Muscle of leg (tissue), 3 donors: ENCODE measurements at regions not wholly inside any gene's neighbourhood (a gene's known extent, or its start where the extent isn't known, plus 50 kb on each side); places are given as distances from the start of the nearest gene placed in this dataset.
"Not testable (repeated sequence)": the region's sequence is repeated elsewhere in the genome, so short reads cannot be mapped to it uniquely, and the experiment has no call there.

Source experiments
- DNase-seq: peaks from one replicate; pipeline ENCODE4 v3.0.0; 2013
- H3K27ac ChIP-seq: one replicate; pipeline ENCODE4 v1.5.1; 2013; ENCODE audit warnings: mild to moderate bottlenecking, low read length, control low read depth
- H3K27me3 ChIP-seq: one replicate; pipeline ENCODE4 v1.6.1; 2013; ENCODE audit warnings: low read length; ENCODE audit not compliant: control insufficient read depth, insufficient read depth
- H3K36me3 ChIP-seq: one replicate; pipeline ENCODE4 v1.6.1; 2013; ENCODE audit warnings: low read length; ENCODE audit not compliant: control insufficient read depth, insufficient read depth
- H3K4me1 ChIP-seq: one replicate; pipeline ENCODE4 v1.6.1; 2013; ENCODE audit warnings: low read length; ENCODE audit not compliant: control insufficient read depth, insufficient read depth
- H3K4me3 ChIP-seq: one replicate; pipeline ENCODE4 v1.5.1; 2013; ENCODE audit warnings: low read length, control low read depth
- H3K9me3 ChIP-seq: replicated peaks from 2 replicates; pipeline ENCODE4 v1.6.1; 2013; ENCODE audit warnings: low read depth, low read length; ENCODE audit not compliant: control insufficient read depth
- WGBS: methylation state at CpG from one replicate; pipeline ENCODE4 v1.1.5; 2013; ENCODE audit warnings: missing lambda C conversion rate; ENCODE audit not compliant: insufficient coverage; 5-methylcytosine and 5-hydroxymethylcytosine counted together

DNA sequence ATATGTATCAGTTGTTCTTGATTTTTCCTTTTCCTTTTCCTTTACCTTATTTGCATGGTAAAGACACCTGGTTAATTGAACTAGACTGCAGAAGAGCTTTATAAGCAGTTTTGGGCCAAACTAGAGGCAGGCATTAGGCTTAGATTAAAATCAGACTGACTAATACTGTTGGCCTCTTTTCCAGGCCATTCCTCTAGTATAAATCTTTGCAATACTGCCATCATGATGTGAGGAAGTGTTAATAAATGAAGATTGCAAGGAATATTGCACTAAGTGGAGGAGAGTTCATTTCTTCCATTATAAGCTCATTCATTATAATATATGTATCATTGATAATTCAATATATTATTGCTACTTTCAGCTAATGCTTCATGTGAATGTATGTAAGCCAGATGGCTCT is 163.8 kb downstream of the MMUT start:
- Histone ChIP-seq H3K9me3 (no peaks in the 10 kb centered on the region), H3K27ac (no peak overlapping the region), H3K4me3 (no peak overlapping the region), H3K36me3 (no peaks in the 10 kb centered on the region), H3K27me3 (peaks cover 2% of the 10 kb centered on the region), H3K4me1 (no peaks in the 10 kb centered on the region)
- DNase-seq: no peak

DNA sequence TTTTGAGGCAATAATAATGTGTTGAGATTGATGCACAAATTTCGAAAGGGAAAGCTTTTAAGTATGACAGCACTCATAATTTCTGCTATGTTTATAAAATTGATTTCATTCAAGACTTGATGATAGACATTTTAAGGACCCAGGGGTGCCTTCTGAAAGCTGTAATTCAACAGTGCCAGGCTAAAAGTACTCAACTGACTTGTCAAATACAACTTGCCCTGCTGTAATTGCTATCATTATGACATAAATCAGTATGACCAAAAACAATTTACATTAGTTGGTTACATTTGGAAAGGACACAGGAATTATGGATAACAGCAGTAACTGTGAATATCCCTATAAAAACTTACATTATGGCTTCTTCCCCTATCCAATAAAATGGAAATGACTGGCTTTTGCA is 178.9 kb downstream of the MMUT start:
- no peaks in the 10 kb centered on the region for H3K36me3 ChIP-seq
- no CpG with 5 or more reads among the region's 1 CpG for WGBS

DNA sequence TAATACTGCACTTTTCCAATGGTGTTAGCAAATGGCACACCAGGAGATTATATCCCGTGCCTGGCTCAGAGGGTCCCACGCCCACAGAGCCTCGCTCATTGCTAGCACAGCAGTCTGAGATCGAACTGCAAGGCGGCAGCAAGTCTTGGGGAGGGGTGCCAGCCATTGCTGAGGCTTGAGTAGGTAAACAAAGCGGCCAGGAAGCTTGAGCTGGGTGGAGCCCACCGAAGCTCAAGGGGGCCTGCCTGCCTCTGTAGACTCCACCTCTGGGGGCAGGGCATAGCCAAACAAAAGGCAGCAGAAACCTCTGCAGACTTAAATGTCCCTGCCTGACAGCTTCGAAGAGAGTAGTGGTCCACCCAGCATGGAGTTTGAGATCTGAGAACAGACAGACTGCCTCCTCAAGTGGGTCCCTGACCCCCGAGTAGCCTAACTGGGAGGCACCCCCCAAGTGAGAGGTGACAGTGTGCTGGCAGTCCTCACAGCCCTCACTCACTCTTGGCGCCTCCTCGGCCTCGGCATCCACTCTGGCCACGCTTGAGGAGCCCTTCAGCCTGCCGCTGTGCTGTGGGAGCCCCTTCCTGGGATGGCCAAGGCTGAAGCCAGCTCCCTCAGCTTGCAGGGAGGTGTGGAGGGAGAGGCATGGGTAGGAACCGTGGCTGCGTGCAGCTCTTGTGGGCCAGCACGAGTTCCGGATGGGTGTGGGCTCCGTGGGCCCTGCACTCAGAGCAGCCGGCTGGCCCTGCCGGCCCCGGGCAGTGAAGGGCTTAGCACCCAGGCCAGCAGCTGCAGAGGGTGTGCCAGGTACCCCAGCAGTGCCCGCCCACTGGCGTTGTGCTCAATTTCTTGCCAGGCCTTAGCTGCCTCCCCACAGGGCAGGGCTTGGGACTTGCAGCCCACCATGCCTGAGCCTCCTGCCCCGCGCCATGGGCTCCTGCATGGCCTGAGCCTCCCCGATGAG is 188.0 kb downstream of the MMUT start:
- 90% methylated on average over 22 of the region's 27 CpGs for WGBS
- H3K4me1 ChIP-seq, H3K27ac ChIP-seq, H3K27me3 ChIP-seq, H3K36me3 ChIP-seq, H3K4me3 ChIP-seq, DNase-seq: not testable (repeated sequence)
- peaks cover 10% of the 10 kb centered on the region for H3K9me3 ChIP-seq

More for the DNA sequence above, 178.9 kb downstream of the MMUT start:
- Histone ChIP-seq H3K27me3 (no peaks in the 10 kb centered on the region), H3K9me3 (no peaks in the 10 kb centered on the region), H3K4me3 (no peak overlapping the region), H3K27ac (no peak overlapping the region), H3K4me1 (no peaks in the 10 kb centered on the region)
- DNase-seq: no peak

DNA sequence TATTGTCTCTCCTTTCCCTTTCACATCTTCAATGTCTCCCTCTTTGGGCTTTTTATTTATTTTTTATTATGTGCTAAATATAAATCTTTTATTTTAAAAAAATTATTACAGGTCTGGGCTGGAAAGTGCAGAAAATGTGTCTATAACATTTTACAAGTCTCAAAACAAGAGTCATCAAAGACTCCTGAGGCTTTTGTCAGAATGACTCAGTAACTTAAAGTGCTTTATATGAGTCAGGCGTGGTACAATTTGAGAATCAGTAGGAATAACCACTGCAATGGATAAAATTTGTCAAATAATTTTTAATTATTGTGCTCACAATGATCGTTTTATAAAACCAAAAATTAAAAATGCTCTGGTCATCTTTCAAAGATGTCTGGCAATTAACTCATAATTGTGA is 193.9 kb downstream of the MMUT start:
- H3K9me3 ChIP-seq: no peaks in the 10 kb centered on the region

DNA sequence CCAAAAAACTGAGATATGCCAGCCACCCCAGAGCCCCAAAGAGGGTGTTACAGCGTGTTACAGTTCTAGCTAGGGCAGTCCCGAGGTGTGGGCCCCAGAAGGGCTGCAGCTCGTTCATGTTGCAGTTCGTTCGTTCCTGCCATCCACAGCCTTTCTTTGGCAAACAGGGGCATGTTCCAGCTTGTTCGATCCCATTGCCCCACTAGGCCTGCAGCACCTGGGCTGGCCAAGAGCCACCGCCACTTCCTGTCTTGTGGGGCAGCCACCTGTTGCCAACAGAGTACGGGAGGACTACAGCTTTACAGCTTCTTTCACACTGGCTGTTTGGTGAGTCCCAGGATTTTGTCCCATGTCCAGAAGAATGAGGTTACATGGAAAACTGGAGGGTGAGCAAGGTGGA is 198.1 kb downstream of the MMUT start:
- no peaks in the 10 kb centered on the region for H3K27me3 ChIP-seq
- H3K36me3 ChIP-seq: no peaks in the 10 kb centered on the region
- H3K4me3 ChIP-seq: no peak overlapping the region
- DNase-seq: no peak
- WGBS: 91% methylated on average over 7 of the region's 8 CpGs
- no peaks in the 10 kb centered on the region for H3K4me1 ChIP-seq
- no peaks in the 10 kb centered on the region for H3K9me3 ChIP-seq
- H3K27ac ChIP-seq: no peak overlapping the region

More for the DNA sequence above, 193.9 kb downstream of the MMUT start:
- no peak for DNase-seq
- Histone ChIP-seq H3K27ac (no peak overlapping the region), H3K36me3 (no peaks in the 10 kb centered on the region), H3K4me3 (no peak overlapping the region), H3K27me3 (no peaks in the 10 kb centered on the region), H3K4me1 (no peaks in the 10 kb centered on the region)
- WGBS: no CpG with 5 or more reads among the region's 2 CpGs

DNA sequence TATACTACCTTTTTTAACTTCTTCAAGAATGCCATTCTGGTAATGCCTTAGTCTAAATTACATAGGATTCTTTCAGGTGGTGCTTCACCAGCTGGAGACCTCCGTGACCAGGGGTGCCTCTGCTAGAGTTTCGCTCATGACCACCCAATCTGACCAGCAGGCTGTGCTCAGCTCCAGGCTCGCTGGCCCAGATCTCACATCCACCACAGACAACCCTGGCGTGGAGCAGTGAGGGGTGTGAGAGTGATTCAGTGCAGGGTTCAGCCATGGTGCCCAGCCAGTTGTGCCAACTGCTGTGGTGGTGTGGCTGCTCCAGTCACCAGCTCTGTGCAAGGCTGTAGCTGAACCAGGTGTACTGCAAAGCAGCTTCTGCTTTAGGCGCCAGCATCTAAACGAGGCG is 198.6 kb downstream of the MMUT start:
- 66% methylated on average over 4 of the region's 7 CpGs for WGBS
- Histone ChIP-seq H3K9me3 (no peaks in the 10 kb centered on the region), H3K4me3 (no peak overlapping the region), H3K27me3 (no peaks in the 10 kb centered on the region), H3K36me3 (no peaks in the 10 kb centered on the region), H3K27ac (no peak overlapping the region), H3K4me1 (no peaks in the 10 kb centered on the region)
- no peak for DNase-seq

DNA sequence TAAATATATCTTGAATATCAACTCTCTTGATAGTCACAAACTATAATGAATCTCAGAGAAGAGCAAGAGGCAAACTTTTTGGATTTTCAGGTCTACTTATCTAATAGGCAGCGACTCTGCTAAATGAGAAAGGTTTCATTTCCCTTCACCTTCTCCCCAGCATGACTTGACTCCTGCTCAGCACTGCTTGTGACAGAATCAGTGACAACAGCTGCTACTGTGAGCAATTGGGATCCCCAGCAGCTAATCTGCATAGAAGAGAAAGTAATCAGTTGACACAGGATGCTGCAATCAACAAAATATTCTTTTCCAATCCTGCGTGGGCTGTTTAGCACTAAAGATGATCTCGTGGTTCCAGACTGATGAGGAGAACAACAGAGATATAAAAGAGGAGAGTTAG is 205.5 kb downstream of the MMUT start:
- no CpG with 5 or more reads among the region's 3 CpGs for WGBS

DNA sequence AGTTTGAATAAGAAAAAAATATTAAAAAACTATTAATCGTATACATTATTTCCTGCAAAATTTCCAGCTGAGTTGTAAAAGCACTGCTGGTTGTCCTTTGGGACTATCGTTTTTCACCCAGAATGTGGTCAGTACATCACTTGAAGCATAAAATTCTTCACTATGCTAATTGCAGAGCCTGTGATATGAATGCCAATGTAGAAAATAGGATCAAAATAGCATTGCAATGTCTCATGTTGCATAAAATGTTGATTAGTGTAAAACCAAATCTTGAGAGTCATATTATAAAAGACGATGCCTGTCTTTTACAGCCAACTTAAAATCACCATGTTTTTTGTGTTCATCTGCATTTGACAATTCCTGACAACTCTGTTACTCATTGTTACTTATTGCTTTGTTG is 207.7 kb downstream of the MMUT start:
- Histone ChIP-seq H3K9me3 (no peaks in the 10 kb centered on the region), H3K4me3 (no peak overlapping the region), H3K36me3 (no peaks in the 10 kb centered on the region), H3K27ac (no peak overlapping the region), H3K4me1 (no peaks in the 10 kb centered on the region), H3K27me3 (no peaks in the 10 kb centered on the region)
- no peak for DNase-seq
- no CpG with 5 or more reads among the region's 3 CpGs for WGBS

More for the DNA sequence above, 205.5 kb downstream of the MMUT start:
- no peaks in the 10 kb centered on the region for H3K9me3 ChIP-seq
- no peaks in the 10 kb centered on the region for H3K27me3 ChIP-seq
- H3K36me3 ChIP-seq: no peaks in the 10 kb centered on the region
- no peak overlapping the region for H3K27ac ChIP-seq
- no peaks in the 10 kb centered on the region for H3K4me1 ChIP-seq
- no peak for DNase-seq
- no peak overlapping the region for H3K4me3 ChIP-seq

DNA sequence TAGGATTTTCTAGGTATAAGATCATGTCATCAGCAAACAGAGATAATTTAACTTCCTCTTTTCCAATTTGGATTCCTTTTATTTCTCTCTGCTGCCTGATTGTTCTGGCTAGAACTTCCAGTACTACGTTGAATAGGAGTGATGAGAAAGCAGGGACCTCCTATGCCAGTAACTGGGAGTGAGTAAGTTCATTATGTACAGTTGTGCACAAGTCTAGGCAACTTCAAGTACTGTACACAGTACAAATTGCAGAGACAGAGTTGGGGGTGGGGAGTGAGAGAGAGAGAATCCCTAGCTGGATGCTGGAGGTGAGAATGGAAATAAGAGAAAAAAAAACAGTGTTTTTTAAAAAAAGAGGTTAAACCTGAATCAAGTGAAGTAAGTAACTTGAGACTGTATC is 210.2 kb downstream of the MMUT start:
- Histone ChIP-seq H3K36me3 (no peaks in the 10 kb centered on the region), H3K4me3 (no peak overlapping the region), H3K27ac (no peak overlapping the region), H3K27me3 (no peaks in the 10 kb centered on the region), H3K4me1 (no peaks in the 10 kb centered on the region), H3K9me3 (no peaks in the 10 kb centered on the region)
- no peak for DNase-seq
- WGBS: no CpG with 5 or more reads among the region's 1 CpG

DNA sequence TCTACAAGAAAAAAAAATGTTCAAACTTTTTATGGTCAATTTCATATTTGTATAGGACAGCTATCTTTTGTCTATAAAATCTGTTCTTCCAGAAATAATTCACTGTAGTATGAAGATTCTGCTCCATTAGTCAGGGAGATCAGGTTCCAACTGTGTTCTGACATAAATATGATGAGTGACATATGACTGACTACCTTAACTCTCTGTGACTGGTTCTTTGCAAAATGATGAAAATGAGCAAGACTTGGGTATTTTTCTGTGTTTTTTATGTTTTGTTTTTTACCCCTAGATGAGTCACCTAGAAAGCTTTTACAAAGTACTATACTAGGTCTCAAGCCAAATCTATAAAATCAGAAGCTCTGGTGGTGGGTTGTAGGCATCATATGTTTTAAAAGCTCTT is 229.6 kb downstream of the MMUT start:
- Histone ChIP-seq H3K9me3 (peaks cover 2% of the 10 kb centered on the region), H3K4me1 (no peaks in the 10 kb centered on the region), H3K27me3 (no peaks in the 10 kb centered on the region), H3K36me3 (no peaks in the 10 kb centered on the region), H3K4me3 (no peak overlapping the region), H3K27ac (no peak overlapping the region)
- DNase-seq: no peak

DNA sequence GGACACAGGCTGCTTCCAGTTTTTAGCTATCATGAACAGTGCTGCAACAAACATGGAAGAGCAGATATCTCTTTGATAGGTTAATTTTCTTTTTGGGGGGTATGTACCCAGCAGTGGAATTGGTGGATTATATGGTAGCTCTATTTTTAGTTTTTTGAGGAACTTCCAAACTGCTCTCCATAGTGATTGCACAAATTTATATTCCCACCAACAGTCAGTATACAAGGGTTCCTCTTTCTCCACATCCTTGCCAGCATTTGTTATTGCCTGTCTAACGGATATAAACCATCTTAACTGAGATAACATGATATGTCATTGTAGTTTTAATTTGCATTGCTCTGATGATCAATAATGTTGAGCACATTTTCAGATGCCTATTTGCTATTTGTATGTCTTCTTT is 237.6 kb downstream of the MMUT start:
- WGBS: no CpG with 5 or more reads among the region's 1 CpG
- H3K27ac ChIP-seq: no peak overlapping the region
- no peaks in the 10 kb centered on the region for H3K9me3 ChIP-seq

More for the DNA sequence above, 237.6 kb downstream of the MMUT start:
- DNase-seq: no peak
- no peak overlapping the region for H3K4me3 ChIP-seq
- H3K4me1 ChIP-seq: no peaks in the 10 kb centered on the region
- no peaks in the 10 kb centered on the region for H3K36me3 ChIP-seq
- H3K27me3 ChIP-seq: no peaks in the 10 kb centered on the region
